H9 (cell line): ENCODE measurements at regions not wholly inside any gene's neighbourhood (a gene's known extent, or its start where the extent isn't known, plus 50 kb on each side); places are given as distances from the start of the nearest gene placed in this dataset.
"Not testable (repeated sequence)": the region's sequence is repeated elsewhere in the genome, so short reads cannot be mapped to it uniquely, and the experiment has no call there.

ENCODE experiments used
- DNase-seq: peaks from one replicate; pipeline ENCODE4 v3.0.0-alpha.2; 2017
- H2AFZ ChIP-seq: one replicate; pipeline ENCODE4 v1.6.1; 2013; ENCODE audit warnings: mild to moderate bottlenecking, low read length, control low read depth, moderate library complexity
- H2AK5ac ChIP-seq: 2 replicates; pipeline ENCODE4 v1.6.1; 2013; ENCODE audit warnings: low read length, control low read depth, mixed read lengths; ENCODE audit not compliant: insufficient read length
- H2BK120ac ChIP-seq: one replicate; pipeline ENCODE4 v1.6.1; 2013; ENCODE audit warnings: low read depth, mild to moderate bottlenecking, low read length, control low read depth, inconsistent platforms; ENCODE audit not compliant: poor library complexity, severe bottlenecking
- H2BK12ac ChIP-seq: 2 replicates; pipeline ENCODE4 v1.6.1; 2013; ENCODE audit warnings: low read length, control low read depth, mixed read lengths, low read depth; ENCODE audit not compliant: insufficient read length
- H2BK15ac ChIP-seq: 2 replicates; pipeline ENCODE4 v1.6.1; 2013; ENCODE audit warnings: low read depth, low read length, control low read depth
- H2BK20ac ChIP-seq: one replicate; pipeline ENCODE4 v1.6.1; 2013; ENCODE audit warnings: low read depth, mild to moderate bottlenecking, low read length, control low read depth, inconsistent platforms; ENCODE audit not compliant: poor library complexity, severe bottlenecking
- H2BK5ac ChIP-seq: 2 replicates; pipeline ENCODE4 v1.6.1; 2013; ENCODE audit warnings: low read length, control low read depth, mixed read lengths; ENCODE audit not compliant: insufficient read length
- H3K14ac ChIP-seq: 2 replicates; pipeline ENCODE4 v1.6.1; 2013; ENCODE audit warnings: low read length, control low read depth; ENCODE audit not compliant: insufficient read depth
- H3K18ac ChIP-seq: 2 replicates; pipeline ENCODE4 v1.6.1; 2013; ENCODE audit warnings: low read depth, mild to moderate bottlenecking, mixed read lengths, low read length, control low read depth; ENCODE audit not compliant: insufficient read length
- H3K23ac ChIP-seq: 2 replicates; pipeline ENCODE4 v1.6.1; 2013; ENCODE audit warnings: low read length, control low read depth, mixed read lengths, low read depth; ENCODE audit not compliant: insufficient read length
- H3K23me2 ChIP-seq: 2 replicates; pipeline ENCODE4 v1.6.1; 2013; ENCODE audit warnings: low read depth, mild to moderate bottlenecking, mixed read lengths, low read length, control low read depth; ENCODE audit not compliant: insufficient read length, poor library complexity, severe bottlenecking
- H3K27ac ChIP-seq: 2 replicates; pipeline ENCODE4 v1.5.1; 2013; ENCODE audit warnings: low read length, control low read depth, mixed read lengths, low read depth; ENCODE audit not compliant: insufficient read length
- H3K27me3 ChIP-seq: 2 replicates; pipeline ENCODE4 v1.6.1; 2013; ENCODE audit warnings: low read length, control low read depth, inconsistent platforms; ENCODE audit not compliant: insufficient read depth
- H3K4ac ChIP-seq: 2 replicates; pipeline ENCODE4 v1.6.1; 2013; ENCODE audit warnings: low read depth, mild to moderate bottlenecking, control low read depth, inconsistent platforms, low read length, moderate library complexity
- H3K4me1 ChIP-seq: 2 replicates; pipeline ENCODE4 v1.6.1; 2013; ENCODE audit warnings: low read length, control low read depth, inconsistent platforms; ENCODE audit not compliant: insufficient read depth
- H3K4me2 ChIP-seq: 2 replicates; pipeline ENCODE4 v1.6.1; 2013; ENCODE audit warnings: low read length, control low read depth, mixed read lengths; ENCODE audit not compliant: insufficient read length, insufficient read depth
- H3K56ac ChIP-seq: 2 replicates; pipeline ENCODE4 v1.6.1; 2013; ENCODE audit warnings: low read depth, mild to moderate bottlenecking, mixed read lengths, low read length, control low read depth; ENCODE audit not compliant: insufficient read length
- H3K79me1 ChIP-seq: 2 replicates; pipeline ENCODE4 v1.6.1; 2013; ENCODE audit warnings: low read depth, mild to moderate bottlenecking, moderate library complexity, low read length, control low read depth, inconsistent platforms; ENCODE audit not compliant: insufficient read depth, poor library complexity, severe bottlenecking
- H3K79me2 ChIP-seq: 2 replicates; pipeline ENCODE4 v1.6.1; 2013; ENCODE audit warnings: low read length, control low read depth, inconsistent platforms; ENCODE audit not compliant: insufficient read depth
- H3K9ac ChIP-seq: 2 replicates; pipeline ENCODE4 v1.6.1; 2013; ENCODE audit warnings: low read length, control low read depth, mixed read lengths; ENCODE audit not compliant: insufficient read length; ENCODE audit errors: extremely low read depth
- H3K9me3 ChIP-seq: one replicate; pipeline ENCODE4 v1.6.1; 2013; ENCODE audit warnings: low read depth, low read length, inconsistent platforms; ENCODE audit not compliant: control insufficient read depth
- H3T11ph ChIP-seq: one replicate; pipeline ENCODE4 v1.6.1; 2013; ENCODE audit warnings: mild to moderate bottlenecking, low read length, control low read depth, inconsistent platforms
- H4K20me1 ChIP-seq: one replicate; pipeline ENCODE4 v1.6.1; 2013; ENCODE audit not compliant: control insufficient read depth, insufficient read length, insufficient read depth
- H4K5ac ChIP-seq: 2 replicates; pipeline ENCODE4 v1.6.1; 2013; ENCODE audit warnings: low read depth, mild to moderate bottlenecking, mixed read lengths, low read length, control low read depth; ENCODE audit not compliant: insufficient read length
- H4K8ac ChIP-seq: replicated peaks from 2 replicates; pipeline ENCODE4 v1.6.1; 2013; ENCODE audit warnings: low read length, control low read depth, mixed read lengths, low read depth; ENCODE audit not compliant: insufficient read length
- H4K91ac ChIP-seq: 2 replicates; pipeline ENCODE4 v1.6.1; 2013; ENCODE audit warnings: low read depth, mild to moderate bottlenecking, moderate library complexity, mixed read lengths, low read length, control low read depth; ENCODE audit not compliant: insufficient read length
- H3K27ac Mint-ChIP-seq, 3 experiments: 2 replicates in 2 of 3; 3 replicates in 1 of 3; pipeline ENCODE4 v1.8.0; 2020 to 2021; ENCODE audit warnings: mixed read lengths in 3 of 3, mild to moderate bottlenecking in 1 of 3, moderate library complexity in 1 of 3
- H3K27me3 Mint-ChIP-seq: 2 replicates; pipeline ENCODE4 v1.8.0; 2021; ENCODE audit warnings: low read depth, mild to moderate bottlenecking, moderate library complexity, mixed read lengths
- H3K36me3 Mint-ChIP-seq, 3 experiments: 2 replicates in 2 of 3; 3 replicates in 1 of 3; pipeline ENCODE4 v1.8.0; 2020 to 2021; ENCODE audit warnings: low read depth in 3 of 3, mixed read lengths in 3 of 3; ENCODE audit not compliant: insufficient read depth in 1 of 3
- H3K4me1 Mint-ChIP-seq, 2 experiments: 2 replicates each; pipeline ENCODE4 v1.8.0; 2020; ENCODE audit warnings: mixed read lengths in 2 of 2
- H3K4me3 Mint-ChIP-seq, 2 experiments: 2 replicates in 1 of 2; 3 replicates in 1 of 2; pipeline ENCODE4 v1.8.0; 2020 to 2021; ENCODE audit warnings: mild to moderate bottlenecking in 2 of 2, mixed read lengths in 2 of 2, moderate library complexity in 1 of 2
- H3K9me3 Mint-ChIP-seq, 2 experiments: 2 replicates in 1 of 2; 3 replicates in 1 of 2; pipeline ENCODE4 v1.8.0; 2020; ENCODE audit warnings: mild to moderate bottlenecking in 2 of 2, mixed read lengths in 2 of 2, moderate library complexity in 1 of 2
- CTCF ChIP-seq: fragments of 200-600 bp; sonication (generic); conservative IDR thresholded peaks from 3 replicates; pipeline ENCODE4 v1.8.0; 2021; ENCODE audit warnings: antibody characterized with exemption, mild to moderate bottlenecking
- WGBS: extraction: QIAGEN DNeasy Blood & Tissue Kit; methylation state at CpG from one replicate; pipeline ENCODE4 v1.1.7; 2013; ENCODE audit warnings: missing lambda C conversion rate, low lambda C conversion rate, mixed read lengths; ENCODE audit not compliant: insufficient read length; ENCODE audit errors: extremely low coverage; 5-methylcytosine and 5-hydroxymethylcytosine counted together

GRCh38 chr4:121582296-121582695, 114.5 kb downstream of the ANXA5 start:
- no peaks in the 10 kb centered on the region for H3K9me3 ChIP-seq
- H3K27me3 ChIP-seq: no peaks in the 10 kb centered on the region
- no peak overlapping the region for H4K8ac ChIP-seq
- H2AFZ ChIP-seq: no peak overlapping the region
- no peak for DNase-seq
- TF ChIP-seq CTCF: no peak
- no peak overlapping the region for H2BK15ac ChIP-seq
- no peak overlapping the region for H3K4me3 Mint-ChIP-seq
- no peaks in the 10 kb centered on the region for H3K79me1 ChIP-seq
- no peaks in the 10 kb centered on the region for H3K36me3 Mint-ChIP-seq
- no peaks in the 10 kb centered on the region for H3K79me2 ChIP-seq
- H2BK12ac ChIP-seq: no peak overlapping the region
- H3K23ac ChIP-seq: no peak overlapping the region
- no peak overlapping the region for H3K4me2 ChIP-seq
- no peak overlapping the region for H3K56ac ChIP-seq
- H4K5ac ChIP-seq: no peak overlapping the region
- H3K14ac ChIP-seq: no peak overlapping the region
- no peaks in the 10 kb centered on the region for H3K9me3 Mint-ChIP-seq
- no peak overlapping the region for H3K18ac ChIP-seq
- H2BK20ac ChIP-seq: no peak overlapping the region
- H3K4me1 ChIP-seq: no peaks in the 10 kb centered on the region
- no peak overlapping the region for H3K9ac ChIP-seq
- no peak overlapping the region for H2BK5ac ChIP-seq
- H3K27me3 Mint-ChIP-seq: no peaks in the 10 kb centered on the region
- H4K20me1 ChIP-seq: no peaks in the 10 kb centered on the region
- H2BK120ac ChIP-seq: no peak overlapping the region
- no peak overlapping the region for H2AK5ac ChIP-seq
- no peaks in the 10 kb centered on the region for H3K23me2 ChIP-seq
- H3K27ac Mint-ChIP-seq: no peak overlapping the region
- no peak overlapping the region for H4K91ac ChIP-seq
- H3K4me1 Mint-ChIP-seq: peaks cover 7 to 8% of the 10 kb centered on the region in 2 experiments
- H3K4ac ChIP-seq: no peak overlapping the region
- no peak overlapping the region for H3K27ac ChIP-seq
- H3T11ph ChIP-seq: no peak overlapping the region

GRCh38 chr4:121575392-121575791, 121.4 kb downstream of the ANXA5 start:
- DNase-seq, H4K5ac ChIP-seq, H2BK15ac ChIP-seq, H4K20me1 ChIP-seq, H3K27ac ChIP-seq, H2BK20ac ChIP-seq, H3K36me3 Mint-ChIP-seq, H3K79me2 ChIP-seq, H3K56ac ChIP-seq, H3K27me3 Mint-ChIP-seq, H3K9ac ChIP-seq, H3K4me3 Mint-ChIP-seq, H3K79me1 ChIP-seq, H3K23ac ChIP-seq, H3K4me1 ChIP-seq, H2AFZ ChIP-seq, H3K9me3 ChIP-seq, H3K4me2 ChIP-seq, H3K4ac ChIP-seq, H2BK120ac ChIP-seq, H3K14ac ChIP-seq, H4K91ac ChIP-seq, H2BK5ac ChIP-seq, H4K8ac ChIP-seq, H3T11ph ChIP-seq, H3K18ac ChIP-seq, H2AK5ac ChIP-seq, H2BK12ac ChIP-seq, H3K27me3 ChIP-seq, H3K9me3 Mint-ChIP-seq, H3K23me2 ChIP-seq: not testable (repeated sequence)
- no CpG with 5 or more reads among the region's 3 CpGs for WGBS
- Mint-ChIP-seq H3K4me1 (peaks cover 12 to 13% of the 10 kb centered on the region in 2 experiments), H3K27ac (0 out of 7 replicates have a peak overlapping the region, but pooled peaks of 1 of the 3 experiments have one; percentile 9)
